Posterior cingulate gyrus (tissue), 11 donors: ENCODE measurements at regions not wholly inside any gene's neighbourhood (a gene's known extent, or its start where the extent isn't known, plus 50 kb on each side); places are given as distances from the start of the nearest gene placed in this dataset.

Source experiments
- DNase-seq, 10 donors: peaks; one replicate each; pipeline versions ENCODE4 v3.0.0 to v3.0.0-alpha.2; 2020 to 2021; ENCODE audit warnings: mixed read lengths in 3 of 10
- intact Hi-C: fragments of 100-400 bp; cut with DNase I; formaldehyde crosslinking; loops from one replicate; pipeline ENCODE4 v1.15.1; 2023

DNA sequence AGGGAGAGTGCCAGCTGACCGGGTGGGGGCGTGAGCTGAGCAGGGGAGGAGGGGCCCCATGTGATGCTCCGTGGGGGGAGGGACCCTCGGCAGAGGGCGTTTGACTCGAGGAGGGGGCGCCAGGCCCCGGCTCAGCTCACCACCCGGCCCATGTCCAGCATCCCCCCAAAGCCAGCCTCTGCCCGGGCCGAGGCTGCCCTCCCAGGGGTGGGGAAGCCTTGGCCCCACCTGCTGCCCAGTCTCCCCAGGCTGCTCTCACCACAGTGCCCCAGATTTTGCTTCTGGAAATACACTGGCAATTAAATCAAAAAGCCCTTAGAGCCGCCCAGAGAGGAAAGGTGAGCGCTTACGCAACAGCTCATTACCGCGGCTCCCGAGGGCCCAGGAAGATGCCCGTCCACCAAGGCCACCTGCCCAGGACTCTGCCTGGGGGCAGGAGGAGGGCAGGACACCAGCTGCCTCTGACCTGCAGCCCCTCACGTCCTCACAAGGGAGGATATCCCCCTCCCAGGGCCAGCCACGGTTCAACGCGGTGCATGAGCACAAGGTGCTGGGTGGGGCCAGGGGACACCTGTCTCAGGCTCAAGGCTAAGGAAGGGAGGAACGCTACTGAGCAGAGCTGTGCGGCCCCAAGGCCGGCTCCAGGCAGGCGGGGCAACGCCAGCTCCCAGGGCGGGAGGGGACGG, 70.0 kb upstream of the INPP5A start:
- DNase-seq, result peak in 3 of 10 donors; percentile 28 to 66 (median 63)
- intact Hi-C loops, result no loop called here

DNA sequence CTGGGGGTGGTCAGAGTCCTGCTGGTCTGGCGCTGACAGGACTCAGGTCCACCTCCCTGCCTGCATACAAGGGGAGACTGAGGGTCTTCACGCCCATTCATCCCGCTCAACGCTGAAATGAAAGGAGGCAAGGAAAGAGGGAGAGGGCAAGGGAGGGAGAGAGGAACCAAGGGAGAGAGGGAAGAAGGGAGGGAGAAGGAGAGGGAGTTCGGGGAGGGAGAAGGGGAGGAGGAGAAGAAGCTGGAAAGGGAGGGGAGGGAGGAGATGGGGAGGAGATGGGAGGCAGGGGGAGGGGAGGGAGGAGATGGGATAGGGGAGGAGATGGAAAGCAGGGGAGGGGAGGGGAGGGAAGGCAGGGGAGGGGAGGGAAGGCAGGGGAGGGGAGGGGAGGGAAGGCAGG, 69.4 kb upstream of the INPP5A start:
- intact Hi-C loops, result no loop called here
- no peak for DNase-seq

DNA sequence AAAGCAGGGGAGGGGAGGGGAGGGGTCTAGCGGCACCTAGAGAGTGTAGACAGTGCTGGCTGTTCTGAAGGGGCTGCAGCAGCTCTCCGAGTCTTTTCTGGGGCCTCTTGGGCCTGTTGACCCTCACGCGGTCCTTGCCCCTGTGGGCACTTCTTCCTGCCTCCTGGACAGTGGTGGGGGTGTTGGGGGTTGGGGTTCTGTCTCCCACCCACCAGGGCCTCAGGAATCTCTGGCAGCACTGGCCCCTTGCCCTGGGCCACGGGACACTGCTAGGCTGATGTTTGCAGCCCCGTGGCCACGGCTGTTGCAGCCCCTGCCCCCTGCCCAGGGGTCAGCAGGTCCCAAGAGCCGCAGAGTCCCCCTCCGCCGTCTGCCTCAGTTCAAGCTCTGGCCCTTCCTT, 68.9 kb upstream of the INPP5A start:
- peak in 3 of 10 donors; percentile 45 to 72 (median 57) for DNase-seq
- intact Hi-C loops, result no loop called here

DNA sequence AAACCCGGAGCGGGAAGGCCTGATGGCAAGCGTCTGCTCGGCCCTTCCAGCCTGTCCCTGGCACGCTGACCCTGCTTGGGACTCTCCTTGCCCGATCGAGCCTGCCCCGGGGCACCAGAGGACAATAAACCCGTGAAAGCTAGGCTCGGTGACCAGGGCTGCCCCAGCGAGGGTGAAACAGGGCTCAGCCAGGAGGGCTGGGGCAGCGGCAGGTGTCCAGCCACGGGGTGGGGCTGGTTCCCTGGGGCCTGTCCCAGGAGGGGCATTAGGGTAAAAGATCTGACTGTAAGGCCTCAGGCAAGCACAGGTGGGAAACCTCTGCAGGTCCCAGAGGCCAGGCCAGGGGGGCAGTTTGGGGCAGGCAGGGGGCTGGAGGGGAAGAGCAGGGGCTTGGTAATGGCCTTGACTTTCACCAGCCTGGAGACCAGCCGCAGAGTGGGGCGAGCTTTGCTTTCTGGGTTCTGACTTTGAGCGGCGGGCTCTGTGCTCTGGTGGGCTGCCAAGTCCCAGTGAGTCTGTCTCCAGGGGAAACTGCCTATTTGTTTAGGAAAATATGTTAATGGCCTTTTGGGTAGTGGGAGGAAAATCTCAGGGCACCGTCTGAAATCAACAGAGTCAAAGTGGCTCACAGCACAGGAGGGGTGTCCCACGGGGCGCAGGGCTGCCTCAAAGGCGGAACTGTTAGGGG, 68.2 kb upstream of the INPP5A start:
- DNase-seq, result peak in 3 of 10 donors; percentile 64 to 85 (median 80)
- intact Hi-C loops, result no loop called here

DNA sequence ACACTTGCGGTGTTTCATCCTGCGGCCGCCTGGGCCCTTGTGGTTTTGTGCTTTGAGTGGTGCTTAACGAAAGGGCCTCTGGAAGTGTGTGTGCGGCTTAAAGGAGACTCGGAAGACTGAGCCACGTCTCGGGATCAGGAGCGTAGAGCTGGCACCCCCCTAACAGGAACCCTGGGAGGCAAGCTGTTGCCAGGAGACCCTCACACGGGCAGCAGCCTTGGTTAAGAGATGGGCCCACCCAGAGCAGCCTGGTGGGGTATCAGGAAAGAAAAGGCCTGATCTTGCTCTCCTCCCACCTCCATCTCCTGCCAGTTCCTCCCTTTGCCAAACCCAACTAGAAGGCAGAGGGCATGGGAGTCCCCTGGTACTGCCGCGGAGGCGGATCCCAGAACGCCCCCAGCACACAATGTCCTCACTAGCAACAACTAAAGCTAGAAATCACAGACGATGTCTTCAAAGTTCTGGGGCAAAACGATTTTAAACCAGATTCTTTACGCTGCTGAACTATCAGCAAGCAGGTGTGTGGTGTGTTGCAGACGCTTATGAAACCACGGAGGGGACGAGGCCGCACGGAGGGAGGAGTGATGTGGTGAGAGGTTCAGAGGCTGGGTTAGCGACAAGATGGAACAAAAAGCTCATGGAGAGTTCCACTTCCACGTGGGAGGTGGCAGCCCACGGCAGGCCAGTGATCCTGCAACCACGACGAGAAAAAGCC, 67.0 kb upstream of the INPP5A start:
- intact Hi-C loops, result no loop called here
- peak in 4 of 10 donors; percentile 4 to 72 (median 62) for DNase-seq

DNA sequence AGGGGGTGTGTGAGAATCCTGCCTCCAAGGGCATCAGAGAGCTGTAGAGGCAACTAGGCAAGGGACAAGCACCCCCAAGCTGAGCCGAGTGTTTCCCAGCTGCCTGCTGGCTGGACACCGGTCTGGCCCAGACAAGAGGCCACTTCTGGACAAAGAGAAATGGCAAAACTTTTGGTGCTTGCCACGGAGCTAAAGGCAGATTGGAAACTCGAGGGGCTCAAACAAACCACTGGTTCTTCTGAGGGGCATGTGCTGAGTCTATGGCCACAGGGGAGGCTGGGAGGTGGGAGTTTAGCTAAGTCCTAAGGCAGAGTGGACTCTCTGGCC, 66.5 kb upstream of the INPP5A start:
- intact Hi-C loops, result no loop called here
- no peak for DNase-seq

DNA sequence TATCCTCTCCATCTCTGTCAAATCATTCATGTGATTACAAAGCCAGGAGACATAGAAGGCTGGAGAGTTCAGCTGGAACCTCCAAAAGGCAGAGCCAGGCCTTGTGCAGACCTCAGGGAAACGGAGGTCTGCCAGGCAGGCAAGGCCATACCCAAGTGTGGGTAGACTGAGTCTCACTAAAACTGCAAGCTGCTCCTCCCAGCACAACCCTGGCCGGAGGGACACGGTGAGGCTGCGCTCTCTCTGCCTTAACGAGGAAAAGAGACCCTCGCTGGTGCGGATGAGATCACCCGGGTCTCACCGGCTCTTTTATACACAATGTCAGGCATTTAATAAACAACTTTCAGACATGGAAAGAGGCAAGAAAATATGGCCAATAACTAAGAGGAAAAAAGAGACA, 66.1 kb upstream of the INPP5A start:
- peak in 3 of 10 donors; percentile 25 to 63 (median 57) for DNase-seq
- intact Hi-C loops, result no loop called here

DNA sequence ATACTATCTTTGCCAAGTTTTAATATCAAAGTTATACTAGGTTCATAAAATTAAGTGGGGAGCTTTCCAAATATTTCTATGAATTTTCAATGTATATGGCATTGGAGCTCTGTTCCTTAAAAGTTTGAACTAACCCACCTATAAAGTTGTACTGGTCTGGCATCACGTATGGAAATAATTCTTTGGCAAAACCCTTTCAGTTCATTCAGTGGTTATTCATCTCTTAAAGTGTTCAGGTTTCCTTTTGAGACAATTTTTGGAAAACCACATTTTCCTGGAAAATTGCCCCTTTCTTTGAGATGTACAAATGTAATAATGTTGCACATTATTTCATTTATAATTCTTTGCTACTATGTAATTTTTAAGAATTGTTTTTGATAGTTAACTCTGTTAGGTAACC, 62.5 kb upstream of the INPP5A start:
- no peak for DNase-seq
- intact Hi-C loops, result no loop called here

DNA sequence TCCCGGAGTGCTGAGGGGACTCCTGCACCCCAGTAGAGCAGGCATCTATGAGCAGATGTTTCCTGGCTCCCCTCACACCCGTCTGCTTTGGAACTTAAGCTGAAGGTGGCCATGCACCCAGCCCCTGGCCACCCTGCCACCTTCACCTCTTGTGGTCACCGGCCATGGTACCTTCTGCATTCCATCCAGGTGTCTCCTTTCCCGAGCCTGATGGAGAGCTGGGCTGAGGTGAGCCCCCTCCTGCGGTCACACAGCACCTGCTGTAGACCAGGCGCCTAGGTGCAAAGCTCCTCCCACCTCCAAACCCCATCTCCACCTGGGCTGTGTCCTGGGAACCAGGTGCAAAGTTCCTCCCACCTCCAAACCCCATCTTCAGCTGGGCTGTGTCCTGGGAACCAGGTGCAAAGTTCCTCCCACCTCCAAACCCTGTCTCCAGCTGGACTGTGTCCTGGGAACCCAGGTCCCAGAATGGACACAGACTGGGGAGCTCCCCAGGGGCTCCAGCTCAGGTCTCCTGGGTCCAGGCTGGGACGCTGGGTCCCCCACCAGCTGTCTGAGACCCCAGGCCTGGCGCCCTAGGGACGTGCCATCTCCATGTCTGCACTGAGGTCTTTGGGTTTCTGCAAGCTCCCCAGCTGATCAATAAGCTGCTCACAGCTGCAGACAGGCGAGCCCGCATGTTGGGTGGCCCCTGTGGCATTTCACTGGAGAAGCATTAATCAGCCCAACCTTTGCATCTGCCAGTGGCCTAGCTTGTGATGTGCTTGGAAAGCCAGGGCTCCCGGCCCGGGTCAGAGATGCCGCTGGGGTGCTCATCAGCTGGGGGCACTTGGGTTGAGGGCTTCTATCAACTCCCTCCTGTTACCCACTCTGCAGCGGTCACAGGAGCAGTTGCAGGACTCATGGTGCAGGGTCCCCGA, 61.2 kb upstream of the INPP5A start:
- peak in 4 of 10 donors; percentile 24 to 68 (median 52) for DNase-seq
- intact Hi-C loops, result no loop called here

DNA sequence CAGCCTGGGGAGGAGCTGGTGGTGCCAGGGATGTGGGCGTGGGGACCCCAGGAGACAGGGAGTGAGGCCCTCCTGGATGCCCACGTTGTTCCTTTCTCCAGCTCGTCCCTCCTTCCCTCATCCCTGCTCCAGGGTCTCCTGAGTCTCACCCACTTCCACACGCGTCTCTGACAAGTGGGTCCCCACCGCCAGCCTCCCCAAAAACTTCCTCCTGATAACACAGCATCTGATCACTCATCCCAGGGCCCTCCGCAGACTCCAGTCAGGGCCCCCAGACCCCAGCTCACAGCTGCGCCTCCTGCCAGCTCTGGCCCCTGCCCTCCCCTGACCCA, 60.6 kb upstream of the INPP5A start:
- intact Hi-C loops, result no loop called here
- peak in 3 of 10 donors; percentile 19 to 62 (median 48) for DNase-seq

DNA sequence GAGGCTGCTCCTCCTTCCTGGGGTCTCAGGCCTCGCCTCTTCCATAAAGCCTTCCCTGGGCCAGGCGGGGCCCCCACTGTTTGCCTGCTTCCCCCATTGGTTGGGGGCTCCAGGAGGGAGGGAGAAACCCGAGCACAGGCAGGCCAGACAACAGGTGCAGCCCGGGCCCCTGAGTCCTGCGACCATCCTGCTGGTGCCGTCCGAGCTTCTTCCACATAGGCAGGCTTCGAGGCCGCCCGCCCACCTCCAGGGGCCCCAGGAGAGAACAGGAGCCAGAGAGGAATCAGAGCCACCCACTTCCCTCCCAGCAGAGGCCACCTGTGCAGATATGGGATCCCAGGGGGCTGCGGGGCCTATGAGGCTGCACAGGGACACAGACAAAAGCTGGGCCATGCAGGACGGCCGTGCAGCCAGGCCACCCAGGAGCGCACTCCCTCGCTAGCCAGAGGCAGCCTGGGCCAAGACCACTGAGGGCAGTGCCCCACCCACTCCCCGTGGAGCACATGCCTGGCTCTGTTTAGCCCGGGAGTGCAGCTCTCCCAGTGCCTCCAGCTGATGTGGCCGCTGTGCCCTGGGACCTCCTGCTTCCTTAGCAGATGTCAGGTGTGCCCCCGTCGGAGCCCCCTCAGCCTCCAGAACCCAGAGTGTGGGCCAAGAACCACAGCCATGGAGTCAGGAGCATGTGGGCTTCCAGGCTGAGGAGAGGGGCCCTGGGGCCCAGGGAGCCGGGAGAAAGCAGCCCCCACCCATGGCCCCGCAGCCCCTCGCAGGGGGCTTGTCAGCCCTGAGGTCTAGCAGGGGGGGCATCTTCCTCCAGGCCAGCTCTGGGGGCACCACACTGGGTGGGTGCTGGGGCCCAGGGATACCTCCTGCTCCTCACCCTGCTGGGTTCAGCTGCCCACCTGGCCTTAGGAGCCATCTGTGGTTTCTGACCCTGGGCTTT, 59.9 kb upstream of the INPP5A start:
- peak in 5 of 10 donors; percentile 4 to 74 (median 25) for DNase-seq
- intact Hi-C loops, result no loop called here

DNA sequence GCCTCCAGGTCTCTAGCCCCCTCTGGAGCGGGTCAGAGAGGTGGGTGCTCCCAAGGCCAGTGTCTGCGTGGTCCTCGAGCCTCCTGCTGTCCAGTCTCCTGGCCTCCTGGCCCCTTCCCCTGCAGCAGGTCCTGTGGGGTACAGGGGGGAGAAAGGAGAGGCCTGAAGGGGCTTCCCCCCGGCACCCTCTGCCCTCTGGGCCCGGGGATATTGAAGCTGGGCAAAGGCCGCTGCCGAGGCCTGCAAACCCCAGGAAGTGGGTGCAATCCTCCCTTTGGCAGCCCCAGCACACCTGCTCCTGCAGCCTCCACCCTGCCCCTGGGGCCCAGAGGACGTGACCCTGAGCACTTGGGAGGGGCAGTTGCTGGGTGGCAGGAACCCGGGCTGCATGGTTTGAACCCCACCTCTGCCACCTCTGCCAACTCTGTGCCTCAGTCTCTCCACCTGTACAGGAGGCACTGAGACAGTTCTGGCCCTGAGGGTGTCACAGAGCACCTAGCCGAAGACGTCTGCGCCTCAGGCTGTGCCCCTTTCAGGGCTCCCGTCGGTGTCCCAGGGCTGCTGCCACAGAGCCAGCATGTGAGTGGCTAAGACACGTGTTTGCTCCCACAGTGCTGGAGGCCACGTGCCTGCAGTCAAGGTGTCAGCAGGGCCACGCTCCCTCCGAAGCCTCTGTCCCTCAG, 59.1 kb upstream of the INPP5A start:
- DNase-seq, result peak in 4 of 10 donors; percentile 10 to 77 (median 60)
- intact Hi-C loops, result no loop called here

DNA sequence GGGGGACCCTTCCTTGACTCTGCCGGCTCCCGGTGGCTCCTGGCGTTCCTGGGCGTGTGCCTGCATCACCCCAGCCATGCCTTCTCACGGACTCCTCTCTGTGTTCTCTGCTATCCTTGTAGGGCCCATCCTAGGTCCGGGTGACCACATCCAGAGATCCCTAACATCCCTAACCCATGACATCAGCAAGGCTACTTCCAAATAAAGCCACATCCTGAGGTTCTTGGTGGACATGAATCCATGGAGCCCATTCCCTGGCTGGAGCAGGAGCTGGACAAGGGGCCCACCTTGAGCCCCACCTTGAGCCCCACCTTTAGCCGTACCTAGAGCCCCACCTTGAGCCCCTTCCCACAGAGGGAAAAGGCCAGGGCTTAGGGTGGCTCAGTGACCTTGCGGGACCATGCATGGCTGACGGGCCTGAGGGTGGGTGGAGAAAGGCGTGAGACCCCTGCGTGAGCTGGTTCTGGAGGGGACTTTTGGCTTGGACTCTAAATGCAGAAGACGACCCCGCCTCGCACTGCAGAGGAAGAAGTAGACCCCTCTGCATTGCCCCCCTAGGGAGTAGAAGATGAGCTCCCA, 58.5 kb upstream of the INPP5A start:
- intact Hi-C loops, result no loop called here
- peak in 4 of 10 donors; percentile 2 to 61 (median 52) for DNase-seq

DNA sequence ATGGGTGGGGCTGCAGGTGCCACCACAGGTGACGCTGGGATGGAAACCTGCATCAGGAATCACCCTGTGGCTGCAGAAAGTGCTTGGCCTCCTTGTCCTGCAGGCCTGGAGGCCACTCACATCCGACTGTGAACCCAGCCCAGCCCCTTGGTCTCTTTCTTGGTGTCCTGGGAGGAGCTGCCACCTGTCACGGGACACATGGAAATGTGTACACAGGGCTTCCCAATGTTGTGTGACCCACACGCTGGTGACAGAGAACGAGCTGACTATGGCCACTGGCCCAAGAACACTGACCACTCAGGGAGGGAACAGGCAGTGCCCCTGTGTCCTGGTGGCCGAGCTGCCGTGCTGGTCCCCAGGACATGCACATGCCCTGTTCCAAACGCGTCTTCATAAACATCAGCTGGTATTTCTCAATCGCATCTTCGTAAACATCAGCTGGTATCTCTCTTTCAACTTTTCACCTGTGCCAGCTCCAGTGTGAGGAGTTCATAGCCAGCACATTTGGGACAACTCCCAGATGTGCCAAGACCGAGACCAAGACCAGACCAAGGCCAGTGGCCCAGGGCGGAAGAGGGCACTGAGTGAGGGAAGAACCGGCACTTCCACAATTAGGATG, 57.9 kb upstream of the INPP5A start:
- peak in 3 of 10 donors; percentile 9 to 51 (median 34) for DNase-seq
- intact Hi-C loops, result no loop called here

DNA sequence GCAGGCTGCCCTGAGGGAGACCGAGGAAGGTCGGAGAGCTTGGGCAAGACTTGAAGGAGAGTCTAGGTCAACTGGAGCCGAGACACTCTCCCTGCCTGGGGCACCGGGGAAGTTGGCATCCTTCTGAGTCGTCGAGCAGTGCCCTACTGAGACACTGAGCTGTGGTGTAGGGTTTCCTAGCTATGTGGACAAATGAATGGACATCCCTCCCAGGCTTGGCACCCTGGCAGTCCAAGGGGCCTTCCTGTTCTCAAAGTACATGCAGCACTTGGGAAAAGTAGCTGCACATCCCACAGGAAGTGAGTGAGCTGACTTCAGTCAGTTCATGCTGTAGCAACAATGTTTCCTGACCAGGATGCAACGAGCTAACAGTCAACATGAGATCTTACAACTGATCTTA, 57.2 kb upstream of the INPP5A start:
- DNase-seq, result peak in 4 of 10 donors; percentile 2 to 61 (median 31)
- intact Hi-C loops, result no loop called here

DNA sequence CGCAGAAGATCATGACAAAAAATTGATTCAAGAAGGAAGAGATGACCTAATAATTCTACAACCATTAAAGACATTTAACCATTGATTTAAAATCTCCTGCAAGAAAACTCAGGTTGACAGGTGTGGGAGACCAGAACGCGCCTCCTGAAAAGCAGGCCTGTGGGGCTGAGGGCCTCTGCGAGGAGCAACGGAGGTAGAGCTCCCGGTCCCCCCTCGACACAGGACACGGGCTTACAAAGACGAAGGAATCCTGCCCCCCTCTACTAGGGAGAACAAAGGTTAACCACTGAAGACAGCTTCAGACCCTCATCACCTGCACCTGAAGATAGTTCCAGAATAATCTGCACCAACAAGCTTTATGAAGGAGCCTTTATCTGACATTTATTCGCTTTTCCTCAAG, 55.9 kb upstream of the INPP5A start:
- peak in 3 of 10 donors; percentile 10 to 62 (median 17) for DNase-seq
- intact Hi-C loops, result no loop called here

DNA sequence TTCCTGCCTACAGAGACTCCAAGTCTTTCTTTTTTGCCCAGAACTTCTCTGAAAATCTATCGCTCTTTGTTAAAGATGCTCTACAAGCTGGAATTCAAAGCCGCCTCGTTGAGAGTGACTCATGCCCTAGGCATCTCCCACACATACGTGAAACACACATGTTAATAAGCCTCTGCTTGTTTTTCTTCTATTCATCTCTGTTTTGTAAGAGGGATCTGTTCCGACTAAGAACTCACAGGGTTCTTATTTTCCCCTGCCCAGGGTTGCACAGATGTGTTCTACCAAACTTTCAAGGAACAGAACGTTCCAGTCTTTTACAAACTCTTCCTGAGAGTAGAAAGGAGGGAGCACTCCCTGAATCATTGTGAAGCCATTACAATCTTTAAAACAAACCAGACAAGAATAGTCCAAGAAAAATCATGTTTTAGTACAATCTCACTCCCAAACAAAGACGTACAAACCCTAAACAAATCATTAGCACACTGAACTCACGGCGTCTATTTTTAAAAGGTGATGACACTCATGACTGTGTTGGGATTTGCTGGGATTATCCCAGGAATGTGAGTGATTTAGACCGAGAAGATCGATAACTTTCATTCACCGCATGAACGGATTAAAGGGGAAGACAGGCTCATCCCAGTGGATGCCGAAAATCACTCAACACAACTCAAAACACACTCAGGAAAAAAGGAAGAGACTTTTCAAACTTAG, 55.3 kb upstream of the INPP5A start:
- peak in 5 of 10 donors; percentile 9 to 59 (median 38) for DNase-seq
- intact Hi-C loops, result no loop called here
